ENCODE measurements at regions not wholly inside any gene's neighbourhood (a gene's known extent, or its start where the extent isn't known, plus 50 kb on each side); places are given as distances from the start of the nearest gene placed in this dataset.
"Not testable (repeated sequence)": the region's sequence is repeated elsewhere in the genome, so short reads cannot be mapped to it uniquely, and the experiment has no call there.

GRCh38 chr1:239106689-239107088, 279.7 kb upstream of the CHRM3 start:
- not testable (repeated sequence) for DNase-seq

- DNase-seq: no peak
Measured at GRCh38 chr1:239098400-239099037, 287.8 kb upstream of the CHRM3 start.

GRCh38 chr1:239091537-239091936, 294.8 kb upstream of the CHRM3 start:
- DNase-seq: no peak

- no peak for DNase-seq
Measured at GRCh38 chr1:239084459-239085080, 301.8 kb upstream of the CHRM3 start.

GRCh38 chr1:239081947-239082346, 304.4 kb upstream of the CHRM3 start:
- DNase-seq: not testable (repeated sequence)

- no peak for DNase-seq
Measured at GRCh38 chr1:239067480-239067879, 318.9 kb upstream of the CHRM3 start.

GRCh38 chr1:239067058-239067457, 319.3 kb upstream of the CHRM3 start:
- no peak for DNase-seq

- no peak for DNase-seq
Measured at GRCh38 chr1:239061770-239062169, 324.6 kb upstream of the CHRM3 start.

- no peak for DNase-seq
Measured at GRCh38 chr1:239058190-239058589, 328.2 kb upstream of the CHRM3 start.

GRCh38 chr1:239056940-239057339, 329.4 kb upstream of the CHRM3 start:
- DNase-seq: no peak

GRCh38 chr1:239053279-239053678, 333.1 kb upstream of the CHRM3 start:
- DNase-seq: no peak

- no peak for DNase-seq
Measured at GRCh38 chr1:239049571-239049970, 336.8 kb upstream of the CHRM3 start.

GRCh38 chr1:239044829-239045228, 341.5 kb upstream of the CHRM3 start:
- no peak for DNase-seq

- no peak for DNase-seq
Measured at GRCh38 chr1:239040523-239040922, 345.8 kb upstream of the CHRM3 start.

GRCh38 chr1:239031310-239031709, 355.1 kb upstream of the CHRM3 start:
- no peak for DNase-seq

GRCh38 chr1:239025997-239026694, 360.2 kb upstream of the CHRM3 start:
- no peak for DNase-seq

- DNase-seq: no peak
Measured at GRCh38 chr1:239025223-239025622, 361.1 kb upstream of the CHRM3 start.

GRCh38 chr1:239023732-239024360, 362.5 kb upstream of the CHRM3 start:
- no peak for DNase-seq

GRCh38 chr1:239016337-239016736, 370.0 kb upstream of the CHRM3 start:
- DNase-seq: no peak

GRCh38 chr1:239011382-239011781, 375.0 kb upstream of the CHRM3 start:
- DNase-seq: no peak

- DNase-seq: no peak
Measured at GRCh38 chr1:239008568-239008967, 377.8 kb upstream of the CHRM3 start.

GRCh38 chr1:239006276-239006675, 380.1 kb upstream of the CHRM3 start:
- no peak for DNase-seq

- DNase-seq: no peak
Measured at GRCh38 chr1:238999944-239000343, 386.4 kb upstream of the CHRM3 start.

GRCh38 chr1:238998577-238998976, 387.8 kb upstream of the CHRM3 start:
- DNase-seq: no peak
